RWPE2 (cell line): ENCODE measurements at regions not wholly inside any gene's neighbourhood (a gene's known extent, or its start where the extent isn't known, plus 50 kb on each side); places are given as distances from the start of the nearest gene placed in this dataset.

ENCODE experiments used
- ATAC-seq: fragments of 200-7000 bp; cut with Tn5 transposase; 3 replicates; pipeline ENCODE4 v1.9.1; 2021; ENCODE audit warnings: low read depth
- DNase-seq: peaks from one replicate; pipeline ENCODE4 v3.0.0-alpha.2; 2020; ENCODE audit warnings: low spot score
- H3K27ac ChIP-seq: fragments of 450-650 bp; 2 replicates; pipeline ENCODE4 v1.5.1; 2017; ENCODE audit warnings: mild to moderate bottlenecking; ENCODE audit not compliant: poor library complexity, severe bottlenecking
- H3K27me3 ChIP-seq: fragments of 250-450 bp; sonication (Bioruptor Pico); 2 replicates; pipeline ENCODE4 v1.5.1; 2021; ENCODE audit warnings: mild to moderate bottlenecking, moderate library complexity; ENCODE audit not compliant: insufficient read depth, poor library complexity, severe bottlenecking
- H3K36me3 ChIP-seq: fragments of 250-450 bp; sonication (Bioruptor Pico); 2 replicates; pipeline ENCODE4 v1.5.1; 2020; ENCODE audit warnings: low read depth, mild to moderate bottlenecking, moderate library complexity
- H3K4me1 ChIP-seq: fragments of 250-450 bp; sonication (Bioruptor Pico); 2 replicates; pipeline ENCODE4 v1.5.1; 2021; ENCODE audit warnings: mild to moderate bottlenecking, moderate library complexity; ENCODE audit not compliant: insufficient read depth, poor library complexity, severe bottlenecking
- H3K4me3 ChIP-seq: fragments of 250-450 bp; sonication (Bioruptor Pico); 2 replicates; pipeline ENCODE4 v1.5.1; 2021; ENCODE audit warnings: mild to moderate bottlenecking, moderate library complexity; ENCODE audit not compliant: severe bottlenecking
- H3K9me3 ChIP-seq: fragments of 250-450 bp; sonication (Bioruptor Pico); 2 replicates; pipeline ENCODE4 v1.5.1; 2021; ENCODE audit warnings: mild to moderate bottlenecking, moderate library complexity; ENCODE audit not compliant: severe bottlenecking
- TF ChIP-seq, protein P1 (sequence below): fragments of 450-650 bp; IDR thresholded peaks from one replicate; pipeline ENCODE4 v1.5.1; 2017; ENCODE audit warnings: mild to moderate bottlenecking, moderate library complexity; ENCODE audit not compliant: poor library complexity, severe bottlenecking

DNA sequence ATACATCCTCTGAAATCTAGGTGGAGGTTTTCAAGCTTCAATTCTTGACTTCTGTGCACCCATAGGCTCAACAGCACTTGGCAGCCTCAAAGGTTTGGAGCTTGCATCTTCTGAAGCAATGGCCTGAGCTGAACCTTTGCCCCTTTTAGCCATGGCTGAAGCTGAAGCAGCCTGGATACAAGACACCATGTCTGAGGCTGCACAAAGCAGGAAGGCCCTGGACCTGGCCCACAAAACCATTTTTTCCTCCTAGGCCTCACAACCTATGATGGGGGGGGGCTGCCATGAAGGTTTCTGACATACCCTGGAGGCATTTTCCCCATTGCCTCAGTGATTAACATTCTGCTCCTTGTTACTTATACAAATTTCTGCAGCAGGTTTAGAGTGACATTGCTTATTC lies 173.3 kb upstream of the PRMT6 start:
- DNase-seq (no peak), ATAC-seq (no peak)
- no peaks in the 10 kb centered on the region for H3K4me1 ChIP-seq
- no peak overlapping the region for H3K4me3 ChIP-seq
- no peaks in the 10 kb centered on the region for H3K9me3 ChIP-seq
- H3K27ac ChIP-seq: no peak overlapping the region
- TF ChIP-seq, protein P1, sequence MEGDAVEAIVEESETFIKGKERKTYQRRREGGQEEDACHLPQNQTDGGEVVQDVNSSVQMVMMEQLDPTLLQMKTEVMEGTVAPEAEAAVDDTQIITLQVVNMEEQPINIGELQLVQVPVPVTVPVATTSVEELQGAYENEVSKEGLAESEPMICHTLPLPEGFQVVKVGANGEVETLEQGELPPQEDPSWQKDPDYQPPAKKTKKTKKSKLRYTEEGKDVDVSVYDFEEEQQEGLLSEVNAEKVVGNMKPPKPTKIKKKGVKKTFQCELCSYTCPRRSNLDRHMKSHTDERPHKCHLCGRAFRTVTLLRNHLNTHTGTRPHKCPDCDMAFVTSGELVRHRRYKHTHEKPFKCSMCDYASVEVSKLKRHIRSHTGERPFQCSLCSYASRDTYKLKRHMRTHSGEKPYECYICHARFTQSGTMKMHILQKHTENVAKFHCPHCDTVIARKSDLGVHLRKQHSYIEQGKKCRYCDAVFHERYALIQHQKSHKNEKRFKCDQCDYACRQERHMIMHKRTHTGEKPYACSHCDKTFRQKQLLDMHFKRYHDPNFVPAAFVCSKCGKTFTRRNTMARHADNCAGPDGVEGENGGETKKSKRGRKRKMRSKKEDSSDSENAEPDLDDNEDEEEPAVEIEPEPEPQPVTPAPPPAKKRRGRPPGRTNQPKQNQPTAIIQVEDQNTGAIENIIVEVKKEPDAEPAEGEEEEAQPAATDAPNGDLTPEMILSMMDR: no peak
- H3K27me3 ChIP-seq: no peaks in the 10 kb centered on the region
- no peaks in the 10 kb centered on the region for H3K36me3 ChIP-seq

DNA sequence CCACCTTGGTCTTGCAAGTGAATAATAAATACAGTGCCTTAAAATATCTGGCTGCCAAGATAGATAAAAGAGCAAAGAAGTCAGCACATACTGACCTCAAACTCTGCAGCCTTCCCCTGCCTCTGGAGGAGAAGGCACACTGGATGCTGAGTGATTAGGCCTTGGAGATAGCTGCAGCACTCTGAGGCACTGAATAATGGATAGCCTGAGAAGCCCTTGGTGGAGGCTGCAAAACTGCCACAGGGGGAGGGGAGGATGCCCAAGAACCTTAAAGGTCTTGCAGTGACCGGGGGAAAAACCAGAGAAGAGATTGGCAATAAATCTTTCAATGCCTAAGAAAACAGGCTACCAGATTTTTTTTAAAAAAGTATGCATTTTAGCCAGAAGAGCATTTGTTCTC lies 167.4 kb upstream of the PRMT6 start:
- TF ChIP-seq, protein P1: no peak
- Histone ChIP-seq H3K4me1 (no peaks in the 10 kb centered on the region), H3K4me3 (no peak overlapping the region), H3K27ac (no peak overlapping the region), H3K36me3 (no peaks in the 10 kb centered on the region), H3K27me3 (no peaks in the 10 kb centered on the region), H3K9me3 (no peaks in the 10 kb centered on the region)
- DNase-seq (no peak), ATAC-seq (no peak)

DNA sequence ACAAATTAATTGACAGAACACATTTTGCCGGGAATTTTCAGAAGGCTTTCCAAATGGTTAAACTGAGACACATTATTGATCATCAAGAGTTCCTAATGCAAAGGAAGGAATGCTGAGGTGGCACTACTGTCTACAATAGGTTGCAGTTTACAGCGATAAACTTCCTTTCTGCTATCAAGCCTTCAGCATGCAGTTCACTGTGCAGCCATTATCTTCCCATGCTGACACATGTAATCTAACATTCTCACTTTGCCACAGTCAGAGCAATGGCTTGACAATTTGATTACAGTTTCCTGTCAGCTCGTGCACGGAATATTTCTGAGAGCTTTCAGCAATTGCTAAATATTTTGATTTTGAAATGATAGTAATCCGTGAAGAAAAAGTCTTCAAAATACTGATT lies 166.9 kb upstream of the PRMT6 start:
- no peak for ATAC-seq
- TF ChIP-seq, protein P1: no peak
- DNase-seq: no peak
- Histone ChIP-seq H3K27me3 (no peaks in the 10 kb centered on the region), H3K27ac (no peak overlapping the region), H3K36me3 (no peaks in the 10 kb centered on the region), H3K4me1 (no peaks in the 10 kb centered on the region), H3K9me3 (no peaks in the 10 kb centered on the region), H3K4me3 (no peak overlapping the region)

DNA sequence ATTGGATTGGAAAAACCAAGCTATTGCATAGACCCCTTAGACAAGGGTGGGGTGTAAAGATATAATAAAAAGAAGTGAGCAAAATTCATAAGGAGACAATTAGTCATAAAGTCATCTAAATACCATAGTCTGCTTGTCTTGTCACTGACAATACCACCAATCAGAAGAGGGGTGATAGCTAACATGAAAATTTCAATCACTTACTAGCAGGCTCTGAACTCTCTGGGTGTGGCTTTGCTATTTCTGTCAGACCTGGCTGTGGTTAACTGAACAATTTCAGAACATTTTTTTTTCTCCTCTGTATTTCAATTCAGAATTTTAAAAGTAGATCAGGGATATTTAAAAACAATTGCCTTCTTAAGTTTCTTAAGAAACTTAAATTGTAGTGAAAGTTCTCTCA lies 158.5 kb upstream of the PRMT6 start:
- ATAC-seq (no peak), DNase-seq (no peak)
- Histone ChIP-seq H3K9me3 (no peaks in the 10 kb centered on the region), H3K4me1 (no peaks in the 10 kb centered on the region), H3K36me3 (no peaks in the 10 kb centered on the region), H3K27me3 (no peaks in the 10 kb centered on the region), H3K27ac (no peak overlapping the region), H3K4me3 (no peak overlapping the region)
- TF ChIP-seq, protein P1: no peak

DNA sequence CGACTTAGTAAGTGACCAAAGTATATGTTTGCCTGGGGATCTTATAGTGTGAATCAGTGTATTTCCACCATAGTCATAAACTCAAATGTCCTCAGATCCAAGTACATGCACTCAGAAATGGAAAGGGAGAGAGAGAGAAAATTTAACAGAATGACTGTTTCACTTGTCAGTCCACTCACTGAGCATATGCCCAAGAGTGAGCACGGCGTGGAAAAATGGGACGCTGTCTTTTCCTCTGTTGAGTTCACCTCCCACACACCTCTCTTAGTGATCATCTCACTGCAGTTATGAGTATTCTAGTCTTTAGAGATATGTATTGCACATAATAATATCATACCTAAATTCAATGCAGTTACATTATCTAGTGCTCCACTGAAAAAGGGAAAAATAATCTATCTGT lies 156.8 kb upstream of the PRMT6 start:
- no peak overlapping the region for H3K27ac ChIP-seq
- H3K9me3 ChIP-seq: no peaks in the 10 kb centered on the region
- TF ChIP-seq, protein P1: no peak
- H3K4me1 ChIP-seq: no peaks in the 10 kb centered on the region
- ATAC-seq (no peak), DNase-seq (no peak)
- H3K27me3 ChIP-seq: no peaks in the 10 kb centered on the region
- no peak overlapping the region for H3K4me3 ChIP-seq
- no peaks in the 10 kb centered on the region for H3K36me3 ChIP-seq
